ENCODE measurements at regions not wholly inside any gene's neighbourhood (a gene's known extent, or its start where the extent isn't known, plus 50 kb on each side); places are given as distances from the start of the nearest gene placed in this dataset.
"Not testable (repeated sequence)": the region's sequence is repeated elsewhere in the genome, so short reads cannot be mapped to it uniquely, and the experiment has no call there.

GRCh38 chr19:20385061-20385460, 180.5 kb downstream of the ZNF737 start:
- no peak for DNase-seq

- no peak for DNase-seq
Measured at GRCh38 chr19:20371911-20372310, 193.7 kb downstream of the ZNF737 start.

GRCh38 chr19:20371304-20371703, 194.3 kb downstream of the ZNF737 start:
- not testable (repeated sequence) for DNase-seq

- DNase-seq: no peak
Measured at GRCh38 chr19:20367811-20368294, 197.7 kb downstream of the ZNF737 start.

GRCh38 chr19:20365146-20365545, 198.1 kb downstream of the ZNF486 start:
- DNase-seq: no peak

GRCh38 chr19:20359933-20360720, 193.1 kb downstream of the ZNF486 start:
- no peak for DNase-seq

- DNase-seq: not testable (repeated sequence)
Measured at GRCh38 chr19:20358841-20359465, 191.9 kb downstream of the ZNF486 start.

GRCh38 chr19:20357921-20358320, 190.9 kb downstream of the ZNF486 start:
- no peak for DNase-seq

GRCh38 chr19:20351244-20351643, 184.2 kb downstream of the ZNF486 start:
- no peak for DNase-seq

- DNase-seq: no peak
Measured at GRCh38 chr19:20349206-20349605, 182.2 kb downstream of the ZNF486 start.

GRCh38 chr19:20339444-20339843, 172.4 kb downstream of the ZNF486 start:
- no peak for DNase-seq

- no peak for DNase-seq
Measured at GRCh38 chr19:20334760-20335159, 167.7 kb downstream of the ZNF486 start.

GRCh38 chr19:20333508-20333907, 166.5 kb downstream of the ZNF486 start:
- no peak for DNase-seq

GRCh38 chr19:20325151-20325550, 158.1 kb downstream of the ZNF486 start:
- DNase-seq: no peak

- DNase-seq: no peak
Measured at GRCh38 chr19:20321139-20321763, 154.2 kb downstream of the ZNF486 start.

- no peak for DNase-seq
Measured at GRCh38 chr19:20320191-20320590, 153.2 kb downstream of the ZNF486 start.

- no peak for DNase-seq
Measured at GRCh38 chr19:20318616-20319015, 151.6 kb downstream of the ZNF486 start.

GRCh38 chr19:20315543-20315942, 148.5 kb downstream of the ZNF486 start:
- no peak for DNase-seq

GRCh38 chr19:20313894-20314293, 146.9 kb downstream of the ZNF486 start:
- DNase-seq: no peak

- no peak for DNase-seq
Measured at GRCh38 chr19:20307127-20307526, 140.1 kb downstream of the ZNF486 start.

GRCh38 chr19:20296314-20296713, 129.3 kb downstream of the ZNF486 start:
- DNase-seq: not testable (repeated sequence)

GRCh38 chr19:20294181-20294580, 127.2 kb downstream of the ZNF486 start:
- no peak for DNase-seq

GRCh38 chr19:20292520-20292919, 125.5 kb downstream of the ZNF486 start:
- not testable (repeated sequence) for DNase-seq

GRCh38 chr19:20289186-20289585, 122.2 kb downstream of the ZNF486 start:
- DNase-seq: no peak

All from activated naive CD4-positive, alpha-beta T cell treated with Interleukin-2 at 50 U/mL for 16 hours (primary cell).